Tibial nerve (tissue), 4 donors: ENCODE measurements at regions not wholly inside any gene's neighbourhood (a gene's known extent, or its start where the extent isn't known, plus 50 kb on each side); places are given as distances from the start of the nearest gene placed in this dataset.

Experiments
- CTCF ChIP-seq, 5 experiments: fragments of 200-600 bp in 3 of 5; fragments of 450-650 bp in 2 of 5; sonication (generic) in 3 of 5; IDR thresholded peaks; one replicate each; pipeline ENCODE4 v1.5.1; 2016 to 2019; ENCODE audit warnings: antibody characterized with exemption in 5 of 5, mild to moderate bottlenecking in 3 of 5, moderate library complexity in 2 of 5
- EP300 ChIP-seq, 2 donors: sonication (generic); formaldehyde crosslinking; IDR thresholded peaks; one replicate each; pipeline ENCODE4 v1.6.1; 2017; ENCODE audit warnings: antibody characterized with exemption in 2 of 2, mild to moderate bottlenecking in 1 of 2

DNA sequence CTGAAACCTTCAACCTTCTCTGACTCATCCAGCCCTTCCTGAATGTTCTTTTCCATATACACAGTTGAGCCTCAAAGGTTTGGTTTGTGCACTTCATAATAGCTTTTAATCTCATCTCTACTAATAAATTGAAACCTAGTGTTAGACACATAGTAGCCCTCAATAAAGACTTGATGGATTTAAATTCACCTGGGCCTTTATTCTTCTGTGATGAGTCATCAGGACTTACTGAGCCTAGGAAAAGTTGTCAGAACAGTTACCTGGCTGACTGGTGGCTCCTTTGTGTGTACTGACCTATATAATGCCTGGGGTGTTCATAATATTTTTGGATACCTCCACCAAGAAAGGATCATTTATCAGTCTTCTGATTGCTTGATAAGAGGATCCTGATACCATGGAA is 86.4 kb upstream of the NTF3 start:
- TF ChIP-seq CTCF (IDR thresholded peaks at IDR 0.05) (no peak), EP300 (IDR thresholded peaks at IDR 0.05) (no peak)
